Fibroblast of mammary gland (primary cell): ENCODE measurements at regions not wholly inside any gene's neighbourhood (a gene's known extent, or its start where the extent isn't known, plus 50 kb on each side); places are given as distances from the start of the nearest gene placed in this dataset.

ENCODE experiments used
- DNase-seq: peaks from one replicate; pipeline ENCODE4 v3.0.0-alpha.2; 2010; ENCODE audit warnings: low read depth
- H3K4me3 ChIP-seq: 2 replicates; pipeline ENCODE4 v1.5.1; 2011; ENCODE audit warnings: low read depth, mild to moderate bottlenecking, low read length, moderate library complexity; ENCODE audit not compliant: control insufficient read depth
- CTCF ChIP-seq: conservative IDR thresholded peaks from 2 replicates; pipeline ENCODE4 v1.5.1; 2011; ENCODE audit warnings: low read depth, low read length, inconsistent platforms; ENCODE audit not compliant: control insufficient read depth, insufficient read depth

GRCh38 chr3:127135241-127136023, 57.5 kb upstream of the PRR23E start:
- DNase-seq = peak; percentile 19
- no peak overlapping the region for H3K4me3 ChIP-seq
- TF ChIP-seq CTCF = no peak

GRCh38 chr3:127136024-127136600, 56.8 kb upstream of the PRR23E start:
- H3K4me3 ChIP-seq = no peak overlapping the region
- no peak for TF ChIP-seq CTCF

DNA sequence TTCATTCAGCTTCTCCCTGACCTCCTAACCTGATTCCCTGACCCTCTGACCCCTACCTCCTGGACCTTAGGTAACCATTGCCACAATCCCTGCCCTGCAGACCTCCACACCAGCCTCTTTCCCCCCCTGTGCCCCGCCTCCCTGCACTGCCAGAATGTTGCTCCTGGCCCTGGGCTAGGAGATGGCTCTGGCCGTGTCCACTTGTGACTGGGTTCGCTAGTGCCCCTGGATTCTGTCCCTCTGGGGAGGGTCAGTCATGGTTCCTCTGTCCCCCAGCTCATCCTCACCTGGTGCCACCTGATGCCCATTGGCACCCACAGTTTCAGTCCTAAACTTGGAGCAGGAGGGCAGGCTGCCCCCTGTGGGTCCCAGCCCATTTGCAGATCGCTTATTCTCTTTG, 56.2 kb upstream of the PRR23E start:
- no peak for TF ChIP-seq CTCF
- no peak for DNase-seq
- H3K4me3 ChIP-seq = no peak overlapping the region

More at GRCh38 chr3:127136024-127136600, 56.8 kb upstream of the PRR23E start:
- DNase-seq = no peak

GRCh38 chr3:127137113-127137512, 55.8 kb upstream of the PRR23E start:
- no peak for TF ChIP-seq CTCF
- no peak overlapping the region for H3K4me3 ChIP-seq
- no peak for DNase-seq

DNA sequence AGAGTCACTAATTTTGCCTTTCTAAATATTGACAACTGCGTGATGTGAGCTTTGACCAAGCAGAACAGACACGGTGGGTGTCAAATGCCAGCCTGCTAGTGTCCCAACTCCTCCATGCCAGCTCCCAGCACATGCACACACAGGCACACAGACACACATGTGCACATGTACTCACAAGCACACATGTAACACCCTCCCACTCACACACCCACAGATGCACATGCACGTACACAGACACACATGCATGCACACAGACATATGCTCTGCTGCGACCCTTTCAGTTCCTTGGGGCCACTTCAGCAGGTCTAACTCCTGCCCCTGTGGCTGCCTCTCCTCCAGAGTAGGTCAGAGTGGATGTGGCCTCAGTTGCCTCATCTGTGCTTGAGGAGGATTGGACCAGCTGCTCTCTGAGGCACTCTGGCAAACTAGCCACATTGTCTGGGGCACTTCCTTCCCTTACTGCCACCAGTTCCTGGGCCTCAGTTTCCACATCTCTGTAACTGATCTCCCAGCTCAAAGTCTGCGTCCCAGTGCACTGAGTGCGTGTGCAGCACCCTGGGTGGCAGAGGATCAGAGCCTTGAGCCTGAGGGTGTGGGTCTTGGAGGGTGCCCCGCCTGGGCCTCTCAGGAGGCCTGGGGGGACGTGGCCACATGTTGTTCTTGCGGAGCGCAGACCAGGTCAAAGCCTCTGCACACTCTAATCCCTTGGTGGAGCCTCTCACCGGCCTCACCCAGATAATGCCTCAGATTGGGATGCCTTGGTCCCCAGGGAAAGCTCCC, 55.0 kb upstream of the PRR23E start:
- H3K4me3 ChIP-seq = no peak overlapping the region
- no peak for TF ChIP-seq CTCF
- no peak for DNase-seq

DNA sequence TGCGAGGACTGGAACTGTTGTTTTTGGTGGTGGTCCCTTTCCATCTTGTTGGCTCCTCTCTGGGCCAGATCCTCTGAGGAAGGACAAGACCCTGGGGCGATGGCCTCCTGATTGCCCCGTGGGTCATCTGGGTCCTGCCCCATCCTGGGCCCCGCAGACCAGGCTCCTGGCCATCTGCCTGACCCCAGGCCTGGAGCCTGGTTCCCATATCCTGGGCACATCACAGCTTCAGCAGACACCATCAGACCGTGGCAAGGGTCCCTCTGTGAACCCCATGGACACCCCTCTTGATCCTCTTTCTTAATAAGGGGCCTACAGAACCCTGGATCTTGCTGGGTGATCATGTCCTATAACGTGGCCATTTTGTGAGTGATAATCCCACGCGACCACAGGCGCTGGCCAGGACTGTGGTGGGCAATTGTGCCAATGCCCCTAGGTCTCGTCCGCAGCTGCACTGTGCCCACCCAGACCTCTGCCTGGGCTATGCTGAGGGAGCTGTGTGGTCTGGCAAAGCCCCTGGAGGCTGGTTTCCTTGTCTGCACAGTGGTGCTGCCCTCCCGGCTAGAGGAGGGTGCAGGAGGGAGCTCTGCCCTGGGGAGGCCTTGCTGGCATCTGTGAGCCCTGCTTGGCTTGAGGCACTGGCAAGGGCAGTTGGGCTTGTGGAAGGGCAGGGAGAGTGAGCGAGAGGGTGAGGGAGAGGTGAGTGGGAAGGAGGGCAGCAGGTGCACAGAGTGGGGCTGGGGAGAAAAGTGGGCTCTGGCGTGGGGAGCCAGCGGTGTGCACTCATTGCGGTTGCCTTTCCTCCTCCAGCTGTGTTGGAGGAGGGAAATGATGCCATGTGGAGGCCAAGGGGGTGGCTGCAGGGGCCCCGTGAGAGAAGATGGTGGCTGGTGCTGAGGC, 53.1 kb upstream of the PRR23E start:
- no peak for DNase-seq
- no peak for TF ChIP-seq CTCF
- no peak overlapping the region for H3K4me3 ChIP-seq
